Stimulated activated CD4-positive, alpha-beta T cell treated with anti-CD3 and anti-CD28 coated beads, Interleukin-1b, Interleukin-23, amount 100 ng/mL, for 24 hours (primary cell): ENCODE measurements at regions not wholly inside any gene's neighbourhood (a gene's known extent, or its start where the extent isn't known, plus 50 kb on each side); places are given as distances from the start of the nearest gene placed in this dataset.

ENCODE experiments used
- DNase-seq, 4 experiments: peaks; one replicate each; pipeline ENCODE4 v3.0.0-alpha.2; 2020; ENCODE audit warnings: low read depth in 4 of 4, low spot score in 1 of 4

DNA sequence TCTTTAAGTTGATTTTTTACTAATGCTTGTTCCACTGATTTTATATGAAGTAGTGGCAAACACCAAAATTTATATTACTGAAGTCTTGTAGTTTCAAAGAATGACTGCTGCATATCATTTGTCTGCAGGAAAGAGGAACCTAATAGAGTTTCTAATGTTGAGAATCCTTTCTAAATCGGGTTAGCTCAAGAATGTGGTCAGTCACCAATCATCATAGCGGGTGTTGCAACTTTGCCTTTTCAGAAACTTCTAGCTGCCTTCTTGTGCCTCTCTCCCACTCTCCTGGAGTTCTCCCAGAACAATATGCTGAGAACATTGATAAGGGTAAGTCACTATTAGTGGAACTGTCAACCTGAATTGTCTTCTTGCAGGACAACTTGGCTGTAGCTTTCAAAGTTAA, 524.8 kb upstream of the SORCS1 start:
- DNase-seq = no peak

DNA sequence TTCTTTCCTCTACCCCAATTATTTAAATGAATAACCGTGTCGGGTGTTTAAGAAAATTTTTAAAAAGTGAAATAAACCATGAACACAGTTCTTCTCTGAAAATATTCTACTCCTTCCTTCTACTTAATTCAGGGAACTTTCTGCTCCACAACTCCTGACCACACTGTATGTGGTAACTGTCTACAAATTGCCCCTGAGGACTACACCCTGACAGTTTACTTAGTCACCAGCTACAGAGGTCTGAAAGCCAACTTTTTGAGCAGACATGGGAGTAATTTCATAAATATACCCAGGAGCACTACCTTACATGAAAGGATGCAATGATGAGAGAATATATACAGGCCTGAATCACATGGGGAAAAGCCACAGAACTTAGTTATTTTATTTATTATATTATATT, 523.2 kb upstream of the SORCS1 start:
- no peak for DNase-seq

- DNase-seq = no peak
These were observed 521.6 kb upstream of the SORCS1 start for GRCh38 chr10:107686095-107686494.

DNA sequence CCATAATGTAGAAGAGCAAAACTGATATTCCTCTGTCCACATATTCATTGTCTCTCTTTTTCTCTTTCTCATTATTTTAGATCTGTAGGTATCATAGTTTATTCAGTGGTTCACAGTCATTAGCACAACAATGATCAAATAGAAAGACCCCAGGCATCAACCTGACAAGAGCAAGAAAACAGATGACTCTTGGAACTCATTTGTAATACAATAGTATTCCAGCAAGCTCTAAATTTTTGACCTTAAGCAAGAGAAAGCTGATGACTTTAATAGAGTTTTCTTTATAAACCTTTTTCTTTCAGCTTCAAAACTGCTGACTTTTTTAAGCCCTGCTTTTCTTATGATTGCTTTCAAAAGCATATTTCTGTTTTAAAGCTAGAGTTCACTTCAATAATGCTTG, 507.5 kb upstream of the SORCS1 start:
- no peak for DNase-seq

GRCh38 chr10:107666214-107666613, 501.7 kb upstream of the SORCS1 start:
- no peak for DNase-seq

DNA sequence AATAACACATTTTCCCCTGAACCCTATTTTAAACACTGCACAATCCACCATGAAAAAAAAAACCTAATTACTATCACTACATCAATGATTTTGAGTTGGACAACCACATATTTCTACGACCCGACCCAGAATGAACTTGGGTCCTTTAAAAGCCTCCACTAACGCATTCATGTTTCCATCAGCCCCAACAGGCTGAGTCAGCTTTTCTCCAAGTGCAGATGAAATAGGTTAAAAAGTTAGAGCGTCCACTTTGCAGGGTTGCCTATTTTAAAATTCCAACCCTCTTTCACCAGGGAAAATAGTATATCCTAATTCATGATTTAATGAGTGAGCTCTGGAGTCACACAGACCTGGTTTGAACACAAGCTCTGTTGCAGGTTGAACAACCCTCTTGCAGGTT, 501.0 kb upstream of the SORCS1 start:
- no peak for DNase-seq

- DNase-seq = no peak
These were observed 493.3 kb upstream of the SORCS1 start for GRCh38 chr10:107657851-107658250.

- no peak for DNase-seq
These were observed 492.4 kb upstream of the SORCS1 start for GRCh38 chr10:107656932-107657331.

DNA sequence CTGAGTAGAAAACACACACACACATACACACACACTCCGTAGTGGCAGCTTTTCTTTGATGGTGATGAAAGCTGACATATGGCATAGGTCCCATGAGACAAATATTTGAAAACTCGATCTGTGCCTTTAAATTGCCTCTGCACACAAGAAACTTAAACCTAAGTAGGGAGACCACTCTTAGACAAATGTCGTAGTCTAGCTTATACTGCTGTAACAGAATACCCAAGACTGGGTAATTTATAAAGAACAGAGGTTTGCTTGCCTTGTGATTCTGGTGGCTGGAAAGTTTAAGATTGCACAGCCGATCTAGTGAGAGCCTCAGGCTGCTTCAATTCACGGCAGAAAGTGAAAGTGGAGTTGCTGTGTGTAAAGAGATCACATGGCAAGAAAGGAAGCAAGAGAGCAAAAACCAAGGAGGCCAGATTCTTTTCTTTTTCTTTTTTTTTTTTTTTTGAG, 489.4 kb upstream of the SORCS1 start:
- no peak for DNase-seq

GRCh38 chr10:107650939-107651338, 486.4 kb upstream of the SORCS1 start:
- DNase-seq = no peak

- no peak for DNase-seq
These were observed 484.7 kb upstream of the SORCS1 start for GRCh38 chr10:107649249-107649648.

DNA sequence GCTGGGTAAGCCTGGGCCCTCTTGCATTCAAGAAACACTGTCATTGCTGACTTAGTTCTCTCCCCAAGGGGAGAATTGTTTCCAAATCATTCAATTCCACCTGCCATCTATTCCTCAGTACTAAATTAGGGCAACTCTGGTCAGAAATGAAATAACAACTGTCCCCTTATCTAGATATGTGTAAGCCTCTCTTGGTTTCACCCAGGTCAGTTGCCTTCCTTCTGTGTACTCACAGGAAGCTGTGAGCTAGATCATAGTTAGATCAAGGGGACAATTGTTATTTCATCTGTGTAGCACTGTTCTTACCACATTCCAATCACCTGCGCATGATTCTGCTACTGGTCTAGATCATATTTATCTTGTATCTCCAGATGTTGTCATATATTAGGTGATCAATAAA, 483.0 kb upstream of the SORCS1 start:
- no peak for DNase-seq

DNA sequence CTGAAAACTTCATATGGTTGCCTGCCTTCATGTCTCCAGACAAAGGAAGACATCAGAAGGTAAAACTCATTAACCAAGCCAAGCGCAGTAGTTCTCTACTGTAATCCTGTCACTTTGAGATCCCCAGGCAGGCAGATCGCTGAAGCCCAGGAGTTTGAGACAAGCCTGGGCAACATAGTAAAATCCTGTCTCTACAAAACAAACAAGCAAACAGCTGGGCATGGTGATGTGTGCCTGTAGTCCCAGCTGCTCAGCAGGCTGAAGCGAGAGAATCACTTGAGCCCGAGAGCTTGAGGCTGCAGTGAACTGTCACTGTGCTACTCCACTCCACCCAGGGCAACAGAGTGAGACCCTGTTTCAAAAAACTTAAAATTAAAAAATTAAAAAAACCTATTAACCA, 467.4 kb upstream of the SORCS1 start:
- DNase-seq = no peak

GRCh38 chr10:107626862-107627261, 462.4 kb upstream of the SORCS1 start:
- DNase-seq = no peak

DNA sequence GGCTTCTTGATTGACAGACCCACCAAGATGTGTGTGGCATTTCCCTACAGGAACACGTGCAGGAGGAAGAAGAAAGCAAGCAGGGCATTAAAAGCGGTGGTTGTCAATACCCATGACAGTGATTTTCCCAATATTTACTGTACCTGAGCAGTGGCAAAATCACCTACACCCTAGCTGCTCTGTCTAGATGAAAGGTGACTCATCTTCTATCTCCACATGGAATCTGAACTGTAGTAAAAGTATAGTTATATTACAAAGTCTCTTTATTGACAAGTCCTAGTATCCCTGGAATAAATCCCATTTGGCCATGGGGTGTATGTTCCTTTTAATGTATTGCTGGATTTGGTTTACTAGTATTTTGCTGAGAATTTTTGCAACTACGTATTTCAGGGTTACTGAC, 458.8 kb upstream of the SORCS1 start:
- DNase-seq = no peak

GRCh38 chr10:107619139-107619538, 454.6 kb upstream of the SORCS1 start:
- no peak for DNase-seq

DNA sequence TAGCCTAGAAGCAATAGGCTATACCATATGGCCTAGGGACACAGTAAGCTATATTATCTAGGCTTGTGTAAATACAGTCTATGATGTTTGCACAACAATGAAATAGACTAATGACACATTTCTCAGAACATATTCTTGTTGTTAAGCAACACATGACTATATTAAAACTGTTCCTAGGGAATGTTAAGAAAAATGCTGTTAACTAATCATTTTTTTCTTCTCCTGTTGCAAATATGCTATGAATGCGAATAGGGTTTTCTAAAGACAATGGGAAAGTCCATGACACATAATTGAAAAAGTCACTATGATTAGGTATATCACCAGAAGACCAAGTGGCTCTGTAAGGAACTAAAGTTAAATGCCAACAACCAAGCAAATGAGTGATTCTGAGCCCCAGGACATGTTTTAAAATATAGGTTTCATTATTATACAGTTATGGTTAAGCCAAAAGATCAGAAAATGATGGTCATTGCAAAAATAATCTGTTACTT, 454.0 kb upstream of the SORCS1 start:
- DNase-seq = no peak

DNA sequence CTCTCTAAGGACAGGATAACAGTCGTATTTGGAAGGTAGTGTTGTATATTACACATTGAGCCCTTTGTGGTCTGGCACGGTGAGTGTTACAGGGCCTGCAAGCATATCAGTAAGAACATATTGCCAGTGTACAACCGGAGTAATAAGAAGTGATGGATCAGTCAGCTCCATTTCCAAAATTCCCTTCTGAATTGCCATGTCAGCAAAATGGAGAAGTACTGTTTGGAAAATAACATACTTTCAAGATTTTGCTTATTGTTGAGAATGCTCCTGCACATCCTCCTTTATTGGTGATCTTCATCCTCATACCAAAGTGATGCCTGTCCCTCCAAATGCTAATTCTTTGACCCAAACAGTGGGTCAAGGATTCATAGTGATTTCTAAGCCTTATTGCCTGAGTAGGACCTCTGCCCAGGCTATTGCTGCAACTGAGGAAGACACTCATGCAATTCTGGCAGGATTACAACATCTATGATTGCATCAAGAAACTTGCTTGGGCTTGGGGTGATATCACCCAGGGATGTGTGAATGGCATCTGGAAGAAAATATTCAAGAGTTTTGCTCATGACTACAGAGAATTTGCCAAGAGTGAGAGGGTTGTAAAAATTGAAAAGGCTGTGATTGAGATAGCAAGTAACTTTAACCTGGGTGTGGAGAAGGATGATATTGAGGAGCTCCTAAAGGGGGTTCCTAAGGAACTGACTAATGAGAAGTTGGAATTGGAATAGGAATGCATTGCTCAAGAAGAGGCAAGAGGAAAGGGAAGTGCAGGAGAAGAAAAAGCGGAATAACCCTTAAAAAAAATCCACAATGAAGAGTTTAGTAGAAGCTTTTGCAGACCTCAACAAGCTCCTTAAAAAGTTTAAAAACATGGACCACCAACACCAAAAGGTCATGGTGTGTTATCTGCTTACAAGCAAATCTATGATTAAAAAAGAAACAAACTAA, 452.2 kb upstream of the SORCS1 start:
- DNase-seq = no peak

DNA sequence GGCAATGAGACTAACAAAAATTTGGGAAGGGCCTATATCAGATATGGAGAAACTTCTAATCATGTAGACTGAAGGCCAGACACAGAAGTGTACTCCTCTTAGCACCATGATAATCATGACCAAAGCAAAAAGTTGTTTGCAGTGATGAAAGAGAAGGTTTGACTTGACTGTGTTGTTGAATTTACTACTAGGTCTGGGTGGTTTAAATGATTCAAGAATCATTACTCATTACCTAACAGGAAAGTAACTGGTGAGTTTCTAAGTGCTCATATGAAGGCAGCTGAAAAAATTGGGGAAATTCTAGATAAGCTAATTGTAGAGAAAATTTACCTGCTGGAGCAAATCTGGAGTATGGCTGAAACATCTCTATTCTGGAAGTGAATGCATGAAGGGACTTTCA, 451.5 kb upstream of the SORCS1 start:
- no peak for DNase-seq

GRCh38 chr10:107614939-107615685, 450.6 kb upstream of the SORCS1 start:
- no peak for DNase-seq

- no peak for DNase-seq
These were observed 446.6 kb upstream of the SORCS1 start for GRCh38 chr10:107611115-107611514.

- no peak for DNase-seq
These were observed 424.6 kb upstream of the SORCS1 start for GRCh38 chr10:107589081-107589480.
